GM10847 (cell line): ENCODE measurements at regions not wholly inside any gene's neighbourhood (a gene's known extent, or its start where the extent isn't known, plus 50 kb on each side); places are given as distances from the start of the nearest gene placed in this dataset.

Experiments
- POLR2A ChIP-seq: IDR thresholded peaks from 2 replicates; pipeline ENCODE4 v1.6.1; 2011; ENCODE audit not compliant: insufficient read length; ENCODE audit errors: extremely low read depth

DNA sequence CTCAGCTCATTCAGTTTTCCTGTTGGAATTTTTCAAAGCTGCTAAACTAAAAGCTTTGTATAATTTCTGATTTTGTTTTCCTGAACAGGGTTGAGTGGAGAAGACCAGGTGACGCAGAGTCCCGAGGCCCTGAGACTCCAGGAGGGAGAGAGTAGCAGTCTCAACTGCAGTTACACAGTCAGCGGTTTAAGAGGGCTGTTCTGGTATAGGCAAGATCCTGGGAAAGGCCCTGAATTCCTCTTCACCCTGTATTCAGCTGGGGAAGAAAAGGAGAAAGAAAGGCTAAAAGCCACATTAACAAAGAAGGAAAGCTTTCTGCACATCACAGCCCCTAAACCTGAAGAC lies 367.1 kb upstream of the OR4E1 start:
- TF ChIP-seq POLR2A, result no peak

DNA sequence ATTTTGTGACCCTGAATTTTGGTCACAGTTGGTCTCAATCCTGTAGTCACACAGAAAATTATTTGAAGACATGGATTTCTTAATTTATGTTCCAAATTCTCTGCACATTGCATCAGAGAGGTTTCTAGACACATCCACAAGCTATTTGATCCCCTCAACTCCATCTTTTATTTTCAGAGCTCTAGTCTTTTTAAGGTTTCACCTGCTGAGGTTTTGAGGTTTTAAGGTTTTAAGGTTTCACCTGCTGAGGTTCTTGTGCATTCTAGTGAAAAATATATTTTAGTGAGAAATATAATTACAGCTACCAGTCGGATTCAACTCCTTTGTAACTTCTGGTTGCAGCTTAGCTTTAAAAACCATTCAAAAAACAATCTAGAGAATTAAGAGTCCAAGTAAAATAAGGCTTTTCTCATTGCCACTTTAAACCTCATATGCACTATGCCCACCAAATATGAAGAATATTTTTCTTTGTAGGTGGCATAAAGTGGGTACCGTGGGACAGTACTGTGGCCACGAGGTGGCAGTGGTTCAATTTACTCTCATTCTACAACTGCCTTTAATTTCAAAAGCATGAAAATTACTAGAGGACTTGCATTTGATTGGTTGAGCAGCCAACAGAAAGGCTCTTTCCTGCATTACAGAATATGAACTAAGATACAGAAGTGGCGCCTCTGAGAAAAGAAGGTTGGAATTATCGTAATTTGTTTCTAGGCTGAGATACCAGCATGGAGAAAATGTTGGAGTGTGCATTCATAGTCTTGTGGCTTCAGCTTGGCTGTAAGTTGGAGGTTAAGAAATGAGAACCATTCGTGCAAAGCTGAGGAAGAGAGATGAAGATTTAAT lies 366.5 kb upstream of the OR4E1 start:
- TF ChIP-seq POLR2A, result no peak

DNA sequence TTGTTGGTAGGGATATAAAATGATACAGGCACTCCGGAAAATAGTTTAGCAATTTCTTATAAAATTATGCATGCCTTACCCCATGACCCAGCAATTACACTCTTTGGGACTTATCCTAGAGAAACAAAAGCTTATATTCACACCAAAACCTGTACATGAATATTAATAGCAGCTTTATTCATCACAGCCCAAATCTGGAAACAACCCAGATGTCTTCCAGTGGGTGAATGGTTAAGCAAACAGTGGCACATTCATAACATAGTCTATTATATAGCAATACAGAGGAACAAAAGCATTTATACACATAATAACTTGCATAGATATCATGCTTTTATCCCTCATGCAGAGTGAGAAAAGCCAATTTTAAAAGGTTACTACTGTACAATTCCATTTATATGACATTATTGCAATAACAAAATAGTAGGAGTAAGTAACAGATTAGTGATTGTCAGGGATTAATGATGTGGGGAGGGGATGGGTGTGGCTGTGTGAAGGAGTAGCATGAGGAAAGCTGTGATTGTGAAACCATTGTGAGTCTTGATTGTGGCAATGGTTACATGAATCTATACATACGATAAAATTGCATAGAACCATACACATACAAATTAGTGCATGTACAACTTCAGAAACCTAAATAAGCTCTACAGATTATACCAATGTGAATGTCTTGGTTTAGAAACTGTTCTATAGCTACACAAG lies 363.1 kb upstream of the OR4E1 start:
- no peak for TF ChIP-seq POLR2A

DNA sequence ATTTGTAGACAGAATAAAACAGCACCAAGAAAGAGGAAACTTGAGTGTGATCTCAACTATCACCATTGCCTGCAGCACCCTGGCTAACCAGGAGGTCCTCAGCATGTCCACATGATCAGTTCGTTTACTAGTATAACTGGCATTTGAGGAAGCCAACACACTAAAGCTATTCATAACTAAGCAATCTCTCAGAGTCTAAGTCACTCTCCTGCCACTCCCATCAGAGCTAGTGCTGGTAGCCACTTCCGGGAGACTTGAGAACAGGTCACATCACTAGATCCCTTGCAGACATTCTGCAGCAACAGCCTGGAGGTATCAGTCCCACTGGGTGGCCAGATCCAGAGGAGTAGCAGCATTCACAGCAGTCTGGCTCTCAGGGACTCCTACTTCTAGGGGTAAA lies 352.9 kb upstream of the OR4E1 start:
- no peak for TF ChIP-seq POLR2A

DNA sequence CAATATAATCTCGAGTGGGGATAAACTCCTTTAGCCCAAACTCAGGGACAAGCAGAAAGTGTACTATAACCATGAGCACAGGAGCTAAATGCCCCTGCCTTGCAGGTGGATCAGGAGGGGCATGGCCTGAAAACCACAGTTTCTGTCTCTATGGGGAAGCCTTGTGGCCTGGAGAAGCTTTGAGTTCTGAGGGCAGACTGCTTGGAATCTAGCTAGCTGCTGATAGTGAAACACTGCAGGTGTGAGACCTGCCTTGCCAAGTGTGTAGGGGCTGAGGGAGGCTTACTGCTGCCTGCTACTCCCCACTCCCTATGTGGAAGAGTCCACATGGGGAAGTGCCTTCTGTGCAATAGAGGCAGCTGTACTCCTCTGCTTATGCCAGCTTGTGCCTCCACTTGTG lies 352.3 kb upstream of the OR4E1 start:
- TF ChIP-seq POLR2A, result no peak

DNA sequence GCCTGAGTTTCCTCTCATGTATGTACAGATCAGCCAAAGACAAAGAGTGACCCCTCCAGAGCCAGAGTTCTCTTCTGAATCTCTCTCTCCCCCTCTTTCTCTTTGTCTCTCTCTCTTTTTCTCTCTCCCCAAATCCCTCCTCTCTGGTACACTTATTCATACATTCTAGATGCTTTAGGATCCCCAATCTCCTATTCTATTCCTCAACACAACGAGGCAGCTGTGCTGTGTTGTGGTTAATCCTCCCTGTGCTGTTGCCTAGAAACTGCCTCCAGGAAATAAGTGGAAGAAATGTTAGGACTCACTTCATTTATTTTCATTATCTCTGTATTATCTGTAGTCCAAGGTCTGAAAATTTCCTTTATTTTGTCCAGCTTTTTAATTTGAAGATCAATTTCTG lies 350.5 kb upstream of the OR4E1 start:
- no peak for TF ChIP-seq POLR2A

DNA sequence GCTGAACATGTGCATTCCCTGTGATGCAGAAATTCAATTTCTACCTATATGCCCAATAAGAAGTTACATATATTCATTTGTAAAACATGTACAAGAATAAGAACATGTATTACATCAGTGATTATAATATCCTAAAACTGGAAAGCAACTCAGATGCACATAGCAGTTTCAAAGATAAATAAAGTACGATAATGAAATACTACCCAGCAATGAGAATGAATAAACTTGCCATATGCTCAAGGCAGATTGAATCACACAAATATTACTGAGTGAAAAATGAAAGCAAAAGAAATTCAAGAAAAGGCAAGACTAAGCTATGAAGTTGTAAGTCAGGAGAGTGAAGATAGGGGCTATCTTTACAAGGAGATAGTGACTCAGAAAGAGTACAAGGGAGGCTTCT lies 345.3 kb upstream of the OR4E1 start:
- TF ChIP-seq POLR2A, result no peak

DNA sequence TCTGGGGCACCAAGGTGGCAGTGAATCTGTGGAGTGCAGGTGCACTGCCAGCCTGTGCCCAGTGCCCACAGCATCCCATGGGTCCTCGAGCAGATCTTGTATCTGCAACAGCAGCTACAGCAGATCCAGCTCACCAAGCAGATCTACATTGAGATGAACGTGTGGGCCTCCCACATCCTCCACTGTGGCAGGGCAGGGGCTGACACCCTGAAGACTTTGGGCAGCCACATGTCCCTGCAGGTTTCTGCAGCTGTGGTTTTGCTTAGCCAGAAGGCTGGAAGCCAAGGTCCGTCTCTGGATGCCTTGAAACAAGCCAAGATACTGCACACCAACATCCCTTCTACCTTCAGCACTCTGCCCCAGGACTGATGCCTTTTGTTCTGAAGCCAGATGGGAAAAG lies 338.8 kb upstream of the OR4E1 start:
- no peak for TF ChIP-seq POLR2A

DNA sequence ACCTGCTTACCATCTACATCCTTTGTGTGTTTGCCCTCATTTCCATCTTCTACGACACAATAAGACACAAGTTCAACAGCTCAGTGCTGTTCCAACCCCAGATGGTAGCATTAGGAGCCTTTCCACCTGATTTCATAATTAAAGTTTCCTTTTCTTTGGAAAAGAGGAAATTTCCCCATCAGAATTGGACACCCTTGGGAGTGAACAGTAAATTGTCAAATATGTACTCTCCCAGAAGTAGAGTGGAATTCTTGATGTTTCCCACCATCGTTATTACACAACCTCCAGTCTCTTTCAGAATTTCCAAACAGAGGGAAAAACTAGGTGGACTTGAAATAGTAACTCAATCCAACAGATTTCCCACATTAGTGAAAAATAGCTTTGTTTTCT lies 337.6 kb upstream of the OR4E1 start:
- TF ChIP-seq POLR2A, result no peak

DNA sequence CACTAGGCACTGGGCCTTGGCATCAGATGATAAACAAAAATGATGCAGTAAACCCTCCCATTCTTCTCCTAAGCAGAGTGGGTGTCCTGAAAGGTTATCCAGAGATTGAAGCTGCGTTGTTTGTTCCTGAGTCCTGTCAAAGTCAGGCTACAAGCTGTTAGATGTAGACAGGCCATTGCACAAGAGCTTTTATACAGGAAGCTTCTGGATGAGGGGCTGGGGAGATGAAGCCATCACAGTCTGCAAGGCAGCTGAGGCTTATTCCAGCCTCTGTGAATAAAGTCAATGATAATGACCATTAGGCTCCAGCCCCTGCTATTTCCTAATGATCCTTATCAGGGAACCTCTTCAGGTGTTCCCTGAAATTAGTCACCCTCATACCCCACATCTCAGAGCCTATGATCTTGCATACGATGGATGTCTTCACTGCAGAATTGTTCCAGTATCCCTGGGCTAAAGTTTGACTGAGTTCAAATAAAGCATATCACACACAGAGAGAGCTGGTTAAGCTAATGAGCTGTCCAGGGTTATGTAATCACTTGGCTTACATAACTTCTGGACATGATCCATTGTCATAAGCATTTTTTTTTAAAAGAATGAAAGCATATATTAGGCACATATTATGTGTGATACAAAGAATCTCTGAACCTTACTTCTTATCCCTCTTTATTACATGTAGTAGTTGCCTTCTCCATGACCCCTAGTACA lies 337.1 kb upstream of the OR4E1 start:
- no peak for TF ChIP-seq POLR2A

DNA sequence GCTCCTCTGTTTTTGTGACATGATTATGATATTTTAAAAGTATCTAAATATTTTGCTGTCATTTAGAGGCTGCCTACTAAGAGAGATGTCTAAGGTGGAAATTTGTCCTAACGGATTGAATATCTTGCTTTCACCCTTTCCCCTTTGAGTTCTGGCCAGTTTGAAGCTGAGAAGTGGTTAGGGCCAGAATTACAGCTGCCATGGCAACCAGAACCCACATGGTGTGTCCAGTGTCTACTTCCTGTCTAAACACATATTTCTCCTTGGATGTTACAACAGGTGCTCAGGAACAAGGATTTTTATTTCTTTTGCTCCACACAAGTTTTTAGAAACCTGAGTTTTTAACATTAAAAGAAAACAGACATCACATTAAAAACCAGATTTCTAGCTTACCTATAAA lies 335.1 kb upstream of the OR4E1 start:
- no peak for TF ChIP-seq POLR2A

DNA sequence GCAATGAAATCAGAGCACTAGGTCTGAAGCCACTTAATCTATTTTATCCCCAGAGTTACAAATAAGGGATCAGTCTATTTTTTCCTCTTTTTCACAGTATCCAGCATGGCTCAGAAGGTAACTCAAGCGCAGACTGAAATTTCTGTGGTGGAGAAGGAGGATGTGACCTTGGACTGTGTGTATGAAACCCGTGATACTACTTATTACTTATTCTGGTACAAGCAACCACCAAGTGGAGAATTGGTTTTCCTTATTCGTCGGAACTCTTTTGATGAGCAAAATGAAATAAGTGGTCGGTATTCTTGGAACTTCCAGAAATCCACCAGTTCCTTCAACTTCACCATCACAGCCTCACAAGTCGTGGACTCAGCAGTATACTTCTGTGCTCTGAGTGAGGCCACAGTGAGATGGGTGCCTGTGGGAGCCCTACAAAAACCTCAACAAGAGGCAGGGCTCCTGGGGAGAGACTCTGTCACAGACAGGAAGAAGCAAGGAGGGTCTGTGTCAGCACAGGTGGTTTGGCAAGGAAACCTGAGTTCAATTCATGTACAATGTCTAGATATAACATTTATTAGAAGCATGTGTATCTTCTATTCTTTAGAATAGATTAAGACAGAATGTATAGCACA lies 334.3 kb upstream of the OR4E1 start:
- TF ChIP-seq POLR2A, result no peak

DNA sequence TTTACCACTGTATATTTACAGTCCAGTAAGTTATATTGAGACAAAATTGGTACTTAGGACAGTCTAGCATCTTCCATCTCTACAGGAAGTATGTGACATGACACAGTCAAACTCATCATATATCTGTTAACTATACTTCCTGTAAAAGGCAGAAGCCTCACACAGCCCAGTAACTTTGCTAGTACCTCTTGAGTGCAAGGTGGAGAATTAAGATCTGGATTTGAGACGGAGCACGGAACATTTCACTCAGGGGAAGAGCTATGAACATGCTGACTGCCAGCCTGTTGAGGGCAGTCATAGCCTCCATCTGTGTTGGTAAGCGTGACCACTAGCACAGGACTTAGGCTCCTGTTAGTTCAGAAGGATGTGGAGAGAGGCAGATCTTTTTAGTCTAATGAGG lies 333.7 kb upstream of the OR4E1 start:
- TF ChIP-seq POLR2A, result no peak

DNA sequence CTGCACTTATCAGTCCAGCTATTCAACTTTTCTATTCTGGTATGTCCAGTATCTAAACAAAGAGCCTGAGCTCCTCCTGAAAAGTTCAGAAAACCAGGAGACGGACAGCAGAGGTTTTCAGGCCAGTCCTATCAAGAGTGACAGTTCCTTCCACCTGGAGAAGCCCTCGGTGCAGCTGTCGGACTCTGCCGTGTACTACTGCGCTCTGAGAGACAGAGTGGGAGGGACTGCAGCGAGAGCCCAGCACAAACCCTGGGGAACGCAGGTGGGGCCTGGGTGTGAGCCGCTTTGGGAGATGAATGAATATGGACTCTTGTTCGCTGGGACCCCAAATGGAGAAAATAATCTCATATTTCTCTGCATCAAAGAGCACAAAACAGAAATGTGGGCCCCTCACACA lies 329.8 kb upstream of the OR4E1 start:
- no peak for TF ChIP-seq POLR2A

DNA sequence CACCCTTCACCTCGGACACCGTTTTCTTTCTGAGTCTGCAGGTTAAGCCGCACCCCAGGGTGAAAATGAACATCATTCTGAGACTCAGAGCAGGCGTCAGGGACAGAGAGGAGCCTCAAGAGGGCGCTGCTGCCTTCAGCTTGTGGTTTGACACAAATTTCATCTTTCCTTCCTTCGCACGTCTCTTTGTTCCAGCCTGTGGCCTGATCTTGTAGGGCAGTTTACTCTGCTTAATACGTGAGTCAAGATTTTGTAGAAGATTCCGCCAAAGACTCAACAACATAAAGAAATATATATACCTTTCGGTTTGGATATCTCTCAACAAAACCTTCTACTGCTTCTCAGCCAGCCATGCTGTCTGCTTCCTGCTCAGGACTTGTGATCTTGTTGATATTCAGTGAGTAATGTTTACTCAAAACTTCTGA lies 329.3 kb upstream of the OR4E1 start:
- no peak for TF ChIP-seq POLR2A

DNA sequence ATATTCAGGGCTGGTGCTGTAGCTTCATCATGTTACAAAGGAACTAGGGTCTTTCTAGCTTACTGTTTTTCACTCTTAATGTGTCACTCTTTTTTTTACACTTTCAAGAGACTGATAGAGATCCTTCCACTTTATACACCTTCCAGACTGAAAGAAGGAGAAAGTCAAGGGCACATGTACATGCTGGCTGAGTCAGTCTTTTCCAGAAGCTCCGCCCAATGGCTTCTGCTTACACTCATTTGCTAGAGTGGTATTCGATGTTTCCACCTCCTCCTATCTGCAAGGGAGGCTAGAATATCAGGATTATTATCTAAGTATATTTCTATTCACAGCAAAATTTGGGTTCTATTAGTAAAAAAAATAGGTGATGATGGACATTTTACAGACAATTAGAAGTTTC lies 325.8 kb upstream of the OR4E1 start:
- TF ChIP-seq POLR2A, result no peak

DNA sequence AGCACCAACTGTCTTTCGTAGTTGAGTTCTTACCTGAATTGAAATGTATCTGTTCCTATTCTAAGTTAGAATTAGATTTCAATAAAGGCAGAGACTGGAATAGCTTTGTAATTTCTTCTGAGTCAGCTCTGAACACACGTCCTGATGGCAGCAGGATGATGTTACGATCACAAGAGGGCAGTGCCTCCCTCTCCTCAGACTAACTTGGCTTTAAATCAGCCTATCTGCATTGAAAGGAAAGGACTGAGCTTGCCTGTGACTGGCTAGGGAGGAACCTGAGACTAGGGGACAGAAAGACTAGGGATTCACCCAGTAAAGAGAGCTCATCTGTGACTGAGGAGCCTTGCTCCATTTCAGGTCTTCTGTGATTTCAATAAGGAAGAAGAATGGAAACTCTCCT lies 323.7 kb upstream of the OR4E1 start:
- no peak for TF ChIP-seq POLR2A
